ENCODE measurements at regions not wholly inside any gene's neighbourhood (a gene's known extent, or its start where the extent isn't known, plus 50 kb on each side); places are given as distances from the start of the nearest gene placed in this dataset.

DNA sequence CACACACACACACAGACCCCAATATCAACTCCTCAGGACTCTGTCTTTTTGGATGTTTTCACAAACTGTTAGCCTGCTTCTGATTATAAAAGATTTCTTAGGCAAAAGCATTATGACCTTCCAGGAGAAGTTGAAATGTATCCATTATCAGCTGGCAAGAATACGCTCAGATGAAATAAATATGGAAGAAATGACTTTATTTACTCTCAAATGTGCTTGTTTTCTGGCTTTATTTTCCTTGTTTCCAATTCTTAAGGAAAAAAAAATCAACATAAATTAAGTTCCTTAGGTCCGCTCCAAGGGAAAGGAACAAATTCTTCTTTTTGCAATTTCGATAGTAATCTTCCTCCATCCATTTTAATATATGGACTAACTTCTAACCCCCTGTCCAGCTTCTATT, 175.6 kb upstream of the HCCS start:
- Histone ChIP-seq H3K27ac (replicated peaks in 1 of 4) (no peak overlapping the region), H3K9me3 (no peaks in the 10 kb centered on the region), H3K36me3 (no peaks in the 10 kb centered on the region), H3K27me3 (no peaks in the 10 kb centered on the region), H3K4me3 (no peak overlapping the region), H3K4me1 (peaks cover 0 to 9% (median 3%) of the 10 kb centered on the region in 4 donors)
- TF ChIP-seq CTCF (IDR thresholded peaks at IDR 0.05) (no peak), EP300 (IDR thresholded peaks at IDR 0.05) (no peak), POLR2AphosphoS5 (IDR thresholded peaks at IDR 0.05) (no peak), POLR2A (IDR thresholded peaks at IDR 0.05; ENCODE audit: low read depth) (no peak)
- WGBS = 84% methylated on average over 3 of the region's 3 CpGs
- DNase-seq (ENCODE audit: extremely low spot score) = no peak
- intact Hi-C loops (cut with DNase I) = no loop called here

GRCh38 chrX:10936976-10937375, 174.2 kb upstream of the HCCS start:
- DNase-seq (ENCODE audit: extremely low spot score) = no peak
- no peaks in the 10 kb centered on the region for H3K27me3 ChIP-seq
- H3K4me1 ChIP-seq = peaks cover 0 to 6% (median under 1%) of the 10 kb centered on the region in 4 donors
- no peak overlapping the region for H3K27ac ChIP-seq (replicated peaks in 1 of 4)
- H3K36me3 ChIP-seq = no peaks in the 10 kb centered on the region
- intact Hi-C loops (cut with DNase I) = no loop called here
- no peaks in the 10 kb centered on the region for H3K9me3 ChIP-seq
- TF ChIP-seq EP300 (IDR thresholded peaks at IDR 0.05) = no peak
- no peak for TF ChIP-seq CTCF (IDR thresholded peaks at IDR 0.05)
- no peak for TF ChIP-seq POLR2A (IDR thresholded peaks at IDR 0.05; ENCODE audit: low read depth)
- TF ChIP-seq POLR2AphosphoS5 (IDR thresholded peaks at IDR 0.05) = no peak
- no peak overlapping the region for H3K4me3 ChIP-seq

DNA sequence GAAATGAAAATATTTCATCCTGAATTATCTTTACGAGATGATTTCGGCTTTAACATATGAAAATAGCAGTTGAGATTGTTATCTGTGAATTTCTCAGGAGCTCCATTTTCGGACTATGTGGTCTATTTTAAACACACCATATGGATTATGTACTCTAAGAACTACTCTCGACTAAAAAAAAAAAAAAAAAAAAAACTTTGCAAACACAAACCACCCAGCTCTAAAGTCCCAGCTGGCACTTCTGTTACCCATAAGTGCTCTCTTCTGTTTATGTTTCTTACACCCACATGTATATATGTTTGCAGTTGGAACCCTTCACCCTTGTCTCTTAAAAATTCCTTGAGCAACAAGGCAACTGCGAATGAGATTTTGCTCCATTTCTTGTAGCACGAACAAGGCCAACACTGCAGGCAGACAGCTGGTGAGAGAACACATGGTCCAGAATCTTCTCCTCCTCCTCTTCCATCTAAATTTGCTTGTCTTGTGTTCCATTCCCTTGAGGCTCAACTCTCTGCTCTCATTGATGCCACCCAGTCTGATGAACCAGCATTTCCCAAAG, 172.7 kb upstream of the HCCS start:
- Histone ChIP-seq H3K27me3 (no peaks in the 10 kb centered on the region), H3K4me3 (no peak overlapping the region)
- intact Hi-C loops (cut with DNase I) = no loop called here

GRCh38 chrX:10939424-10939823, 171.7 kb upstream of the HCCS start:
- TF ChIP-seq POLR2AphosphoS5 (IDR thresholded peaks at IDR 0.05) = no peak
- TF ChIP-seq POLR2A (IDR thresholded peaks at IDR 0.05; ENCODE audit: low read depth) = no peak
- no peak for TF ChIP-seq EP300 (IDR thresholded peaks at IDR 0.05)
- no peak for TF ChIP-seq CTCF (IDR thresholded peaks at IDR 0.05)

More for the DNA sequence above, 172.7 kb upstream of the HCCS start:
- Histone ChIP-seq H3K9me3 (no peaks in the 10 kb centered on the region), H3K27ac (replicated peaks in 1 of 4) (no peak overlapping the region), H3K36me3 (no peaks in the 10 kb centered on the region), H3K4me1 (no peaks in the 10 kb centered on the region)
- WGBS = 72% methylated on average over 6 of the region's 6 CpGs
- TF ChIP-seq POLR2AphosphoS5 (IDR thresholded peaks at IDR 0.05) (no peak), POLR2A (IDR thresholded peaks at IDR 0.05; ENCODE audit: low read depth) (no peak), EP300 (IDR thresholded peaks at IDR 0.05) (no peak), CTCF (IDR thresholded peaks at IDR 0.05) (no peak)
- DNase-seq (ENCODE audit: extremely low spot score) = no peak

More at GRCh38 chrX:10939424-10939823, 171.7 kb upstream of the HCCS start:
- Histone ChIP-seq H3K27ac (replicated peaks in 1 of 4) (no peak overlapping the region), H3K4me1 (no peaks in the 10 kb centered on the region), H3K9me3 (no peaks in the 10 kb centered on the region), H3K4me3 (no peak overlapping the region), H3K36me3 (no peaks in the 10 kb centered on the region), H3K27me3 (no peaks in the 10 kb centered on the region)
- WGBS = 47% methylated on average over 2 of the region's 2 CpGs
- intact Hi-C loops (cut with DNase I) = no loop called here
- DNase-seq (ENCODE audit: extremely low spot score) = no peak
